MM.1S (cell line): ENCODE measurements at regions not wholly inside any gene's neighbourhood (a gene's known extent, or its start where the extent isn't known, plus 50 kb on each side); places are given as distances from the start of the nearest gene placed in this dataset.

ENCODE experiments used
- EZH2 ChIP-seq: fragments of 300-600 bp; sonication (generic); optimal IDR thresholded peaks from 2 replicates; pipeline ENCODE3; 2017; ENCODE audit warnings: low read depth, mild to moderate bottlenecking, antibody characterized with exemption, low read length, mixed read lengths
- EZH2phosphoT487 ChIP-seq: fragments of 300-600 bp; sonication (generic); IDR thresholded peaks from 2 replicates; pipeline ENCODE4 v1.6.1; 2018; ENCODE audit warnings: antibody characterized with exemption, low read length
- TF ChIP-seq, protein P1 (sequence below): fragments of 300-600 bp; sonication (generic); IDR thresholded peaks from 2 replicates; pipeline ENCODE4 v1.5.1; 2016; ENCODE audit warnings: antibody characterized with exemption, low read length, mixed read lengths

DNA sequence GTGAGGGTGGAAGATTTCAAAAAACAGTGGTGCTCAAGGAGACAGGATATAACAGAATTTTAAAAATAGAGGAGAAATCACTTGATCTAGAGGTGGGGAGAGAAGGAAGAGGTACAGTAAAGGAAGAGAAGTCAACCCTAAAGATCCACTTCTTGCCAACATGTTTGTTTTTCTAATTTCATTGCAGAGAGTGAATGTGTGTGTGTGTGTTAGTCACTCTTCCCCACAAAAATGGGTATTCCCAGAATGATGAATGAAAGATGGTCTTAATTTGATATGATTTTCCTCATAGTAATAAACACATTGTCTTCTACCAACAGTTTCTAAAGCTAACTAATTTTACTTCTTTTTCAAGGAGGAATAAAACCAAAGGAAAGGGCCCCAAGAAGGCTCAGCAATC, 74.2 kb upstream of the NGF start:
- TF ChIP-seq, protein P1, sequence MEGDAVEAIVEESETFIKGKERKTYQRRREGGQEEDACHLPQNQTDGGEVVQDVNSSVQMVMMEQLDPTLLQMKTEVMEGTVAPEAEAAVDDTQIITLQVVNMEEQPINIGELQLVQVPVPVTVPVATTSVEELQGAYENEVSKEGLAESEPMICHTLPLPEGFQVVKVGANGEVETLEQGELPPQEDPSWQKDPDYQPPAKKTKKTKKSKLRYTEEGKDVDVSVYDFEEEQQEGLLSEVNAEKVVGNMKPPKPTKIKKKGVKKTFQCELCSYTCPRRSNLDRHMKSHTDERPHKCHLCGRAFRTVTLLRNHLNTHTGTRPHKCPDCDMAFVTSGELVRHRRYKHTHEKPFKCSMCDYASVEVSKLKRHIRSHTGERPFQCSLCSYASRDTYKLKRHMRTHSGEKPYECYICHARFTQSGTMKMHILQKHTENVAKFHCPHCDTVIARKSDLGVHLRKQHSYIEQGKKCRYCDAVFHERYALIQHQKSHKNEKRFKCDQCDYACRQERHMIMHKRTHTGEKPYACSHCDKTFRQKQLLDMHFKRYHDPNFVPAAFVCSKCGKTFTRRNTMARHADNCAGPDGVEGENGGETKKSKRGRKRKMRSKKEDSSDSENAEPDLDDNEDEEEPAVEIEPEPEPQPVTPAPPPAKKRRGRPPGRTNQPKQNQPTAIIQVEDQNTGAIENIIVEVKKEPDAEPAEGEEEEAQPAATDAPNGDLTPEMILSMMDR, result no peak
- no peak for TF ChIP-seq EZH2
- no peak for TF ChIP-seq EZH2phosphoT487
